Upper lobe of left lung (tissue), 6 donors: ENCODE measurements at regions not wholly inside any gene's neighbourhood (a gene's known extent, or its start where the extent isn't known, plus 50 kb on each side); places are given as distances from the start of the nearest gene placed in this dataset.
"Not testable (repeated sequence)": the region's sequence is repeated elsewhere in the genome, so short reads cannot be mapped to it uniquely, and the experiment has no call there.

Source experiments
- ATAC-seq, 2 donors: fragments of 200-7000 bp; cut with Tn5 transposase; one replicate each; pipeline ENCODE4 v1.9.1; 2022; ENCODE audit warnings: mild to moderate bottlenecking in 2 of 2, moderate library complexity in 2 of 2; ENCODE audit not compliant: low FRiP score in 2 of 2
- DNase-seq, 2 donors: peaks; one replicate each; pipeline ENCODE4 v3.0.0-alpha.2; 2019 to 2020
- H3K27ac ChIP-seq, 4 donors: fragments of 200-600 bp; sonication (generic); one replicate each; pipeline ENCODE4 v1.5.1; 2016 to 2019
- H3K27me3 ChIP-seq, 4 donors: fragments of 200-600 bp; sonication (generic); one replicate each; pipeline ENCODE4 v1.5.1; 2017 to 2019
- H3K36me3 ChIP-seq, 4 donors: fragments of 200-600 bp; sonication (generic); one replicate each; pipeline ENCODE4 v1.5.1; 2016 to 2019
- H3K4me1 ChIP-seq, 4 donors: fragments of 200-600 bp; sonication (generic); one replicate each; pipeline ENCODE4 v1.5.1; 2018 to 2019
- H3K4me3 ChIP-seq, 4 donors: fragments of 200-600 bp; sonication (generic); one replicate each; pipeline ENCODE4 v1.5.1; 2017 to 2019; ENCODE audit warnings: mild to moderate bottlenecking in 2 of 4, moderate library complexity in 1 of 4
- H3K9me3 ChIP-seq, 4 donors: fragments of 200-600 bp; sonication (generic); one replicate each; pipeline ENCODE4 v1.5.1; 2018 to 2019
- CTCF ChIP-seq, 6 experiments: fragments of 450-650 bp in 4 of 6; fragments of 200-600 bp in 2 of 6; sonication (generic) in 2 of 6; IDR thresholded peaks; one replicate each; pipeline ENCODE4 v1.5.1; 2016 to 2019; ENCODE audit warnings: antibody characterized with exemption in 6 of 6
- EP300 ChIP-seq, 4 donors: sonication (generic); formaldehyde crosslinking; IDR thresholded peaks; one replicate each; pipeline ENCODE4 v1.5.1; 2017; ENCODE audit warnings: antibody characterized with exemption in 4 of 4, control low read depth in 2 of 4
- POLR2A ChIP-seq, 4 donors: fragments of 450-650 bp; IDR thresholded peaks; one replicate each; pipeline ENCODE4 v1.5.1; 2016 to 2017; ENCODE audit warnings: antibody characterized with exemption in 4 of 4, mild to moderate bottlenecking in 2 of 4
- POLR2AphosphoS5 ChIP-seq, 2 donors: sonication (generic); formaldehyde crosslinking; IDR thresholded peaks; one replicate each; pipeline ENCODE4 v1.5.1; 2017; ENCODE audit warnings: antibody characterized with exemption in 2 of 2
- WGBS, 2 donors: methylation state at CpG; one replicate each; pipeline ENCODE4 v1.1.5; 2017 to 2018; 5-methylcytosine and 5-hydroxymethylcytosine counted together
- donor health status: DM: no; HTN: no; CAD: no; lungs with moderate emphysema.
- donor health status: DM: no; HTN: yes; CAD: no; lungs with severe emphysema.

GRCh38 chr4:89492581-89493071, 185.0 kb upstream of the GPRIN3 start:
- ATAC-seq, result peak in 1 of 2 donors; percentile 64
- H3K4me3 ChIP-seq, result no peak overlapping the region
- WGBS, 2 donors, result 55 to 64% methylated on average over 4 of the region's 4 CpGs
- TF ChIP-seq POLR2AphosphoS5 (IDR thresholded peaks at IDR 0.05) (peak in 1 of 2 donors; percentile 36), POLR2A (IDR thresholded peaks at IDR 0.05) (no peak)
- no peaks in the 10 kb centered on the region for H3K36me3 ChIP-seq
- H3K4me1 ChIP-seq, result no peaks in the 10 kb centered on the region
- DNase-seq, result no peak
- no peak overlapping the region for H3K27ac ChIP-seq
- no peaks in the 10 kb centered on the region for H3K27me3 ChIP-seq
- no peaks in the 10 kb centered on the region for H3K9me3 ChIP-seq

DNA sequence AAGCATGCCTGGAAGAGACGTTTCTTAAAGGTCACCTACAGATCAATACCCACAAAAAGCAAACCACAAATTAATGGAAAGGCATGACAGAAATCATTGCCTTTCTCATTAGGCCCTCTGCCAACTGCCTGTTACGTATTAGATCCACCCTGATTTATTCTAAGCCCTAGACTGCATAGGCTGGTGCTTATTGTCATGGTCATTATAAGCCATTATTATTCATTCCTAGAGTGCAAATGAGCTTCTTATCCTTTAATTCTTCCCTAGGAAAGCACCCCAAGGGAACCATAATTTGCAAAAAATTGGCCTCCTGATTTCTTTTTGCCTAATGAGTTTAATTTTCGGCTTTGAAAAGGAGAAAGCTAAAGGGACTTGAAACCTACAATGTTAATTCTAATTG, 184.2 kb upstream of the GPRIN3 start:
- H3K36me3 ChIP-seq, result no peaks in the 10 kb centered on the region
- H3K4me3 ChIP-seq, result no peak overlapping the region
- WGBS, 2 donors, result 69 to 70% methylated on average over 3 of the region's 3 CpGs
- no peak overlapping the region for H3K27ac ChIP-seq
- no peaks in the 10 kb centered on the region for H3K27me3 ChIP-seq
- TF ChIP-seq CTCF (IDR thresholded peaks at IDR 0.05), result no peak
- TF ChIP-seq POLR2A (IDR thresholded peaks at IDR 0.05), result no peak
- no peak for TF ChIP-seq POLR2AphosphoS5 (IDR thresholded peaks at IDR 0.05)
- no peak for TF ChIP-seq EP300 (IDR thresholded peaks at IDR 0.05)
- DNase-seq (no peak), ATAC-seq (no peak)
- H3K4me1 ChIP-seq, result no peaks in the 10 kb centered on the region
- H3K9me3 ChIP-seq, result no peaks in the 10 kb centered on the region

DNA sequence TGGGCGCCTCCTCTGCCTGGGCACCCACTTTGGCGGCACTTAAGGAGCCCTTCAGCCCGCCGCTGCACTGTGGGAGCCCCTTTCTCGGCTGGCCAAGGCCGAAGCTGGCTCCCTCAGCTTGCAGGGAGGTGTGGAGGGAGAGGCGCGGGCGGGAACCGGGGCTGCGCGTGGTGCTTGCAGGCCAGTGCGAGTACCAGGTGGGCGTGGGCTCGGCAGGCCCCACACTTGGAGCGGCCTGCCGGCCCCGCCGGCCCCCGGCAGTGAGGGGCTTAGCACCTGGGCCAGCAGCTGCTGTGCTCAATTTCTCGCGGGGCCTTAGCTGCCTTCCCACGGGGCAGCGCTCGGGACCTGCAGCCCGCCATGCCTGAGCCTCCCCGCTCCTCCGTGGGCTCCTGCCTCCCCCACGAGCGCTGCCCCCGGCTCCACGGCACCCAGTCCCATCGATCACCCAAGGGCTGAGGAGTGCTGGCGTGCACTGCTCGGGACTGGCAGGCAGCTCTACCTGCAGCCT, 182.4 kb upstream of the GPRIN3 start:
- WGBS, 2 donors, result 90 to 97% methylated on average over 26 to 30 of the region's 35 CpGs
- H3K27ac ChIP-seq, ATAC-seq: not testable (repeated sequence)

GRCh38 chr4:89489338-89489771, 181.8 kb upstream of the GPRIN3 start:
- Histone ChIP-seq H3K36me3 (no peaks in the 10 kb centered on the region), H3K27ac (no peak overlapping the region), H3K27me3 (no peaks in the 10 kb centered on the region), H3K9me3 (no peaks in the 10 kb centered on the region), H3K4me1 (no peaks in the 10 kb centered on the region), H3K4me3 (no peak overlapping the region)
- DNase-seq, result no peak
- WGBS, 2 donors, result 37 to 48% methylated on average over 11 to 13 of the region's 13 CpGs
- peak in 1 of 2 donors; percentile 69 for ATAC-seq
- TF ChIP-seq CTCF (IDR thresholded peaks at IDR 0.05) (no peak), POLR2AphosphoS5 (IDR thresholded peaks at IDR 0.05) (no peak), EP300 (IDR thresholded peaks at IDR 0.05) (no peak), POLR2A (IDR thresholded peaks at IDR 0.05) (no peak)

More for the DNA sequence above, 182.4 kb upstream of the GPRIN3 start:
- not testable (repeated sequence) for H3K4me3 ChIP-seq, H3K9me3 ChIP-seq, H3K4me1 ChIP-seq, H3K27me3 ChIP-seq, H3K36me3 ChIP-seq
- peak in 1 of 2 donors; percentile 80 for DNase-seq

GRCh38 chr4:89488736-89489135, 181.1 kb upstream of the GPRIN3 start:
- no peaks in the 10 kb centered on the region for H3K9me3 ChIP-seq
- H3K27ac ChIP-seq, result no peak overlapping the region
- no peaks in the 10 kb centered on the region for H3K36me3 ChIP-seq
- DNase-seq, result no peak
- 66 to 76% methylated on average over 3 of the region's 3 CpGs for WGBS, 2 donors
- H3K4me3 ChIP-seq, result no peak overlapping the region
- H3K4me1 ChIP-seq, result no peaks in the 10 kb centered on the region
- no peaks in the 10 kb centered on the region for H3K27me3 ChIP-seq
- no peak for ATAC-seq
- no peak for TF ChIP-seq CTCF (IDR thresholded peaks at IDR 0.05)
- no peak for TF ChIP-seq POLR2AphosphoS5 (IDR thresholded peaks at IDR 0.05)
- TF ChIP-seq POLR2A (IDR thresholded peaks at IDR 0.05), result no peak

- Histone ChIP-seq H3K27ac (no peak overlapping the region), H3K4me3 (no peak overlapping the region), H3K36me3 (no peaks in the 10 kb centered on the region), H3K4me1 (no peaks in the 10 kb centered on the region), H3K27me3 (no peaks in the 10 kb centered on the region), H3K9me3 (no peaks in the 10 kb centered on the region)
- DNase-seq, result no peak
- TF ChIP-seq EP300 (IDR thresholded peaks at IDR 0.05), result no peak
- TF ChIP-seq POLR2AphosphoS5 (IDR thresholded peaks at IDR 0.05), result no peak
- no peak for TF ChIP-seq CTCF (IDR thresholded peaks at IDR 0.05)
- TF ChIP-seq POLR2A (IDR thresholded peaks at IDR 0.05), result no peak
- ATAC-seq, result no peak
These were observed 179.1 kb upstream of the GPRIN3 start for GRCh38 chr4:89486673-89487072.
